ENCODE measurements at regions not wholly inside any gene's neighbourhood (a gene's known extent, or its start where the extent isn't known, plus 50 kb on each side); places are given as distances from the start of the nearest gene placed in this dataset.

- TF ChIP-seq CTCF (conservative IDR thresholded peaks at IDR 0.05) (no peak), EZH2 (IDR thresholded peaks at IDR 0.05; ENCODE audit: low read depth) (no peak)
Observed at GRCh38 chr9:3150074-3150473, 306.2 kb upstream of the PUM3 start.

Measured in PC-9 (cell line).